ENCODE measurements at regions not wholly inside any gene's neighbourhood (a gene's known extent, or its start where the extent isn't known, plus 50 kb on each side); places are given as distances from the start of the nearest gene placed in this dataset.

DNA sequence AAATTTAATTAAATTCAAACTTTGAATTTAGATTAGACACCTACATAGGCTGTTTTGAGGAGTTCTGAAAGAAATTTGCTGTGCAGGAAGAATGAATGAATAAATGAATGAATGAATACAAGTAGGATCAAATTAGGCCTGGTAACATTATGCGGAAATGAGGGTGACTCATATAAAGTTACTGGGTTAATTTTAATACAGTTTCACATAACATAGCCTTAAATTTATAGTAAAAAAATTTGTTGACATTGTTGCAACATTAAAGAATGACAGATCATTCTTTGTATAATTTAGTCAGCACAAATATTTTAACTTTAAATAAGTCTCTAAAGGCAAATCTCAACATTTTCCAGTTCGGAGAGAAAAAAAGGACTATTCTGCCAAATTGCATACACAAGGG is 1293.1 kb upstream of the SLC39A10 start:
- TF ChIP-seq SP2 (IDR thresholded peaks at IDR 0.05; ENCODE audit: low read length) (no peak), EP300 (IDR thresholded peaks at IDR 0.05; ENCODE audit: borderline replicate concordance in 1 of 2, low read depth in 2 of 2, low read length in 2 of 2) (no peak)
- TF ChIP-seq, protein P1, sequence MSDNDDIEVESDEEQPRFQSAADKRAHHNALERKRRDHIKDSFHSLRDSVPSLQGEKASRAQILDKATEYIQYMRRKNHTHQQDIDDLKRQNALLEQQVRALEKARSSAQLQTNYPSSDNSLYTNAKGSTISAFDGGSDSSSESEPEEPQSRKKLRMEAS (IDR thresholded peaks at IDR 0.05), result no peak
